ENCODE measurements at regions not wholly inside any gene's neighbourhood (a gene's known extent, or its start where the extent isn't known, plus 50 kb on each side); places are given as distances from the start of the nearest gene placed in this dataset.

GRCh38 chr2:226267516-226268289, 531.9 kb downstream of the IRS1 start:
- no peaks in the 10 kb centered on the region for H3K4me1 Mint-ChIP-seq
- H3K27ac Mint-ChIP-seq = no peak overlapping the region
- no peak for ATAC-seq
- no peak for DNase-seq
- H3K27me3 Mint-ChIP-seq = no peaks in the 10 kb centered on the region
- no peak overlapping the region for H3K4me3 Mint-ChIP-seq
- no peaks in the 10 kb centered on the region for H3K9me3 ChIP-seq (ENCODE audit: control insufficient read depth, low read length, poor library complexity, severe bottlenecking)
- H3K36me3 Mint-ChIP-seq (ENCODE audit: low read depth) = no peaks in the 10 kb centered on the region

- Mint-ChIP-seq H3K4me1 (no peaks in the 10 kb centered on the region), H3K4me3 (no peak overlapping the region), H3K36me3 (ENCODE audit: low read depth) (no peaks in the 10 kb centered on the region), H3K27ac (no peak overlapping the region), H3K27me3 (no peaks in the 10 kb centered on the region)
- ATAC-seq (no peak), DNase-seq (no peak)
- H3K9me3 ChIP-seq (ENCODE audit: control insufficient read depth, low read length, poor library complexity, severe bottlenecking) = no peaks in the 10 kb centered on the region
Measured at GRCh38 chr2:226256709-226257376, 542.8 kb downstream of the IRS1 start.

- Mint-ChIP-seq H3K4me1 (no peaks in the 10 kb centered on the region), H3K27ac (no peak overlapping the region), H3K36me3 (ENCODE audit: low read depth) (no peaks in the 10 kb centered on the region), H3K27me3 (no peaks in the 10 kb centered on the region), H3K4me3 (no peak overlapping the region)
- no peak for DNase-seq
- ATAC-seq = no peak
- H3K9me3 ChIP-seq (ENCODE audit: control insufficient read depth, low read length, poor library complexity, severe bottlenecking) = no peaks in the 10 kb centered on the region
Measured at GRCh38 chr2:226256237-226256636, 543.4 kb downstream of the IRS1 start.

- H3K27me3 Mint-ChIP-seq = peaks cover 12% of the 10 kb centered on the region
- H3K36me3 Mint-ChIP-seq (ENCODE audit: low read depth) = no peaks in the 10 kb centered on the region
- no peak overlapping the region for H3K27ac Mint-ChIP-seq
- H3K4me3 Mint-ChIP-seq = no peak overlapping the region
- no peaks in the 10 kb centered on the region for H3K9me3 ChIP-seq (ENCODE audit: control insufficient read depth, low read length, poor library complexity, severe bottlenecking)
- DNase-seq (no peak), ATAC-seq (no peak)
- no peaks in the 10 kb centered on the region for H3K4me1 Mint-ChIP-seq
Measured at GRCh38 chr2:226251661-226252060, 548.0 kb downstream of the IRS1 start.

- Mint-ChIP-seq H3K27ac (no peak overlapping the region), H3K4me1 (no peaks in the 10 kb centered on the region), H3K36me3 (ENCODE audit: low read depth) (no peaks in the 10 kb centered on the region), H3K4me3 (no peak overlapping the region), H3K27me3 (peaks cover 12% of the 10 kb centered on the region)
- H3K9me3 ChIP-seq (ENCODE audit: control insufficient read depth, low read length, poor library complexity, severe bottlenecking) = no peaks in the 10 kb centered on the region
- ATAC-seq (no peak), DNase-seq (no peak)
Measured at GRCh38 chr2:226247289-226248275, 552.0 kb downstream of the IRS1 start.

- Mint-ChIP-seq H3K36me3 (ENCODE audit: low read depth) (no peaks in the 10 kb centered on the region), H3K27me3 (peaks cover 31% of the 10 kb centered on the region)
Measured at GRCh38 chr2:226234187-226234586, 565.4 kb downstream of the IRS1 start.

GRCh38 chr2:226233388-226233787, 566.2 kb downstream of the IRS1 start:
- Mint-ChIP-seq H3K27me3 (peaks cover 31% of the 10 kb centered on the region), H3K4me3 (no peak overlapping the region), H3K36me3 (ENCODE audit: low read depth) (no peaks in the 10 kb centered on the region), H3K27ac (no peak overlapping the region), H3K4me1 (no peaks in the 10 kb centered on the region)
- H3K9me3 ChIP-seq (ENCODE audit: control insufficient read depth, low read length, poor library complexity, severe bottlenecking) = no peaks in the 10 kb centered on the region
- ATAC-seq (no peak), DNase-seq (no peak)

More at GRCh38 chr2:226234187-226234586, 565.4 kb downstream of the IRS1 start:
- no peak for ATAC-seq
- H3K9me3 ChIP-seq (ENCODE audit: control insufficient read depth, low read length, poor library complexity, severe bottlenecking) = no peaks in the 10 kb centered on the region
- DNase-seq = no peak
- Mint-ChIP-seq H3K4me3 (no peak overlapping the region), H3K4me1 (no peaks in the 10 kb centered on the region), H3K27ac (no peak overlapping the region)

GRCh38 chr2:226228080-226228479, 571.5 kb downstream of the IRS1 start:
- no peak for ATAC-seq
- H3K9me3 ChIP-seq (ENCODE audit: control insufficient read depth, low read length, poor library complexity, severe bottlenecking) = no peaks in the 10 kb centered on the region
- H3K36me3 Mint-ChIP-seq (ENCODE audit: low read depth) = no peaks in the 10 kb centered on the region
- no peak for DNase-seq
- peaks cover 23% of the 10 kb centered on the region for H3K27me3 Mint-ChIP-seq
- H3K4me1 Mint-ChIP-seq = no peaks in the 10 kb centered on the region
- H3K27ac Mint-ChIP-seq = no peak overlapping the region
- no peak overlapping the region for H3K4me3 Mint-ChIP-seq

GRCh38 chr2:226227341-226227740, 572.3 kb downstream of the IRS1 start:
- Mint-ChIP-seq H3K27ac (no peak overlapping the region), H3K4me1 (no peaks in the 10 kb centered on the region), H3K36me3 (ENCODE audit: low read depth) (no peaks in the 10 kb centered on the region), H3K4me3 (no peak overlapping the region), H3K27me3 (peaks cover 25% of the 10 kb centered on the region)
- DNase-seq = no peak
- no peaks in the 10 kb centered on the region for H3K9me3 ChIP-seq (ENCODE audit: control insufficient read depth, low read length, poor library complexity, severe bottlenecking)
- no peak for ATAC-seq

- no peak for DNase-seq
- no peak overlapping the region for H3K27ac Mint-ChIP-seq
- H3K4me3 Mint-ChIP-seq = no peak overlapping the region
- no peaks in the 10 kb centered on the region for H3K4me1 Mint-ChIP-seq
- no peak for ATAC-seq
- H3K9me3 ChIP-seq (ENCODE audit: control insufficient read depth, low read length, poor library complexity, severe bottlenecking) = no peaks in the 10 kb centered on the region
- peaks cover 24% of the 10 kb centered on the region for H3K27me3 Mint-ChIP-seq
- H3K36me3 Mint-ChIP-seq (ENCODE audit: low read depth) = peaks cover 2% of the 10 kb centered on the region
Measured at GRCh38 chr2:226223704-226224103, 575.9 kb downstream of the IRS1 start.

GRCh38 chr2:226220511-226220910, 579.1 kb downstream of the IRS1 start:
- Mint-ChIP-seq H3K4me3 (no peak overlapping the region), H3K36me3 (ENCODE audit: low read depth) (peaks cover 2% of the 10 kb centered on the region), H3K27ac (no peak overlapping the region), H3K4me1 (peaks cover 3% of the 10 kb centered on the region), H3K27me3 (peaks cover 24% of the 10 kb centered on the region)
- no peak for ATAC-seq
- no peak for DNase-seq
- H3K9me3 ChIP-seq (ENCODE audit: control insufficient read depth, low read length, poor library complexity, severe bottlenecking) = no peaks in the 10 kb centered on the region

- peaks cover 2% of the 10 kb centered on the region for H3K36me3 Mint-ChIP-seq (ENCODE audit: low read depth)
- no peak overlapping the region for H3K4me3 Mint-ChIP-seq
- H3K4me1 Mint-ChIP-seq = peaks cover 3% of the 10 kb centered on the region
- DNase-seq (no peak), ATAC-seq (no peak)
- peaks cover 28% of the 10 kb centered on the region for H3K27me3 Mint-ChIP-seq
- H3K9me3 ChIP-seq (ENCODE audit: control insufficient read depth, low read length, poor library complexity, severe bottlenecking) = no peaks in the 10 kb centered on the region
- H3K27ac Mint-ChIP-seq = no peak overlapping the region
Measured at GRCh38 chr2:226217191-226217590, 582.4 kb downstream of the IRS1 start.

GRCh38 chr2:226216575-226216974, 583.0 kb downstream of the IRS1 start:
- DNase-seq (no peak), ATAC-seq (no peak)
- H3K9me3 ChIP-seq (ENCODE audit: control insufficient read depth, low read length, poor library complexity, severe bottlenecking) = no peaks in the 10 kb centered on the region
- Mint-ChIP-seq H3K4me3 (no peak overlapping the region), H3K4me1 (peaks cover 3% of the 10 kb centered on the region), H3K27me3 (peaks cover 23% of the 10 kb centered on the region), H3K36me3 (ENCODE audit: low read depth) (peaks cover 2% of the 10 kb centered on the region), H3K27ac (no peak overlapping the region)
